Thyroid gland (tissue), 4 donors: ENCODE measurements at regions not wholly inside any gene's neighbourhood (a gene's known extent, or its start where the extent isn't known, plus 50 kb on each side); places are given as distances from the start of the nearest gene placed in this dataset.

Source experiments
- DNase-seq, 2 donors: peaks; one replicate each; pipeline ENCODE4 v3.0.0-alpha.2; 2019
- H3K27ac ChIP-seq, 3 donors: fragments of 200-600 bp; sonication (generic); 1 replicate in 2 of 3; 2 replicates in 1 of 3; pipeline ENCODE4 v1.5.1; 2016 to 2019; ENCODE audit warnings: mild to moderate bottlenecking in 1 of 3, moderate library complexity in 1 of 3
- H3K27me3 ChIP-seq: fragments of 200-600 bp; sonication (generic); one replicate; pipeline ENCODE4 v1.5.1; 2019
- H3K36me3 ChIP-seq, 2 donors: fragments of 200-600 bp; sonication (generic); one replicate each; pipeline ENCODE4 v1.5.1; 2016 to 2019
- H3K4me1 ChIP-seq, 2 donors: fragments of 200-600 bp; sonication (generic); one replicate each; pipeline ENCODE4 v1.5.1; 2017 to 2019
- H3K4me3 ChIP-seq, 3 donors: fragments of 200-600 bp; sonication (generic); replicated peaks in 1 of 3; 1 replicate in 2 of 3; 2 replicates in 1 of 3; pipeline ENCODE4 v1.5.1; 2016; ENCODE audit warnings: mild to moderate bottlenecking in 1 of 3
- H3K9me3 ChIP-seq: fragments of 200-600 bp; sonication (generic); one replicate; pipeline ENCODE4 v1.5.1; 2017
- POLR2A ChIP-seq, 2 donors: fragments of 450-650 bp; IDR thresholded peaks; one replicate each; pipeline ENCODE4 v1.6.1; 2017; ENCODE audit warnings: antibody characterized with exemption in 2 of 2, mild to moderate bottlenecking in 2 of 2, moderate library complexity in 1 of 2
- WGBS, 2 donors: methylation state at CpG; one replicate each; pipeline ENCODE4 v1.1.5; 2017; 5-methylcytosine and 5-hydroxymethylcytosine counted together
- intact Hi-C: fragments of 100-400 bp; cut with DNase I; formaldehyde crosslinking; loops from one replicate; pipeline ENCODE4 v1.15.1; 2023
- TF ChIP-seq, protein P1 (sequence below), 6 experiments: fragments of 200-600 bp in 3 of 6; fragments of 450-650 bp in 3 of 6; sonication (generic) in 3 of 6; IDR thresholded peaks; one replicate each; pipeline ENCODE4 v1.5.1; 2016 to 2019; ENCODE audit warnings: antibody characterized with exemption in 6 of 6, mild to moderate bottlenecking in 2 of 6, inconsistent platforms in 1 of 6, moderate library complexity in 1 of 6

DNA sequence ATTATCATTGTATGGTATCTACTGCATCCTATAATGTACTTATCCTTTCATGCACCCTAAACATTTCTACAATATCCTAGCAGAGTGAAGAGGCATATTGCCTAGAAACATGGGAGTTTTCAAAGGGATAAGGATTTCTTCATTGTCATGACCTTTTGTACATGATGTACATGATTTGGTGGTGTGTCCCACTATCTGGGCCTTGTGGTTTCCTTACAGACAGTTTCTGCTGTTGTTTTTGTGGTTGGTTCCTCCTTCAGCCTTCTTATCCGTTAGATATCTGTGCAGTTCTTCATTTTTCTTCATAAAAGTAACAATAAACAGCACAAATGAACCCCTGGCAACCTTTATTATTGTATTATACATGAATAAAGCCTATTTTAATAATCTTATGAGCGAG lies 70.4 kb upstream of the BACH1 start:
- H3K4me3 ChIP-seq: no peak overlapping the region
- intact Hi-C loops: no loop called here
- H3K36me3 ChIP-seq: no peaks in the 10 kb centered on the region
- no peaks in the 10 kb centered on the region for H3K9me3 ChIP-seq
- no peak for DNase-seq
- no peak overlapping the region for H3K27ac ChIP-seq
- TF ChIP-seq, protein P1, sequence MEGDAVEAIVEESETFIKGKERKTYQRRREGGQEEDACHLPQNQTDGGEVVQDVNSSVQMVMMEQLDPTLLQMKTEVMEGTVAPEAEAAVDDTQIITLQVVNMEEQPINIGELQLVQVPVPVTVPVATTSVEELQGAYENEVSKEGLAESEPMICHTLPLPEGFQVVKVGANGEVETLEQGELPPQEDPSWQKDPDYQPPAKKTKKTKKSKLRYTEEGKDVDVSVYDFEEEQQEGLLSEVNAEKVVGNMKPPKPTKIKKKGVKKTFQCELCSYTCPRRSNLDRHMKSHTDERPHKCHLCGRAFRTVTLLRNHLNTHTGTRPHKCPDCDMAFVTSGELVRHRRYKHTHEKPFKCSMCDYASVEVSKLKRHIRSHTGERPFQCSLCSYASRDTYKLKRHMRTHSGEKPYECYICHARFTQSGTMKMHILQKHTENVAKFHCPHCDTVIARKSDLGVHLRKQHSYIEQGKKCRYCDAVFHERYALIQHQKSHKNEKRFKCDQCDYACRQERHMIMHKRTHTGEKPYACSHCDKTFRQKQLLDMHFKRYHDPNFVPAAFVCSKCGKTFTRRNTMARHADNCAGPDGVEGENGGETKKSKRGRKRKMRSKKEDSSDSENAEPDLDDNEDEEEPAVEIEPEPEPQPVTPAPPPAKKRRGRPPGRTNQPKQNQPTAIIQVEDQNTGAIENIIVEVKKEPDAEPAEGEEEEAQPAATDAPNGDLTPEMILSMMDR (IDR thresholded peaks at IDR 0.05): no peak
- H3K27me3 ChIP-seq: no peaks in the 10 kb centered on the region
- H3K4me1 ChIP-seq: no peaks in the 10 kb centered on the region
- WGBS, 2 donors: 86 to 93% methylated on average over 2 of the region's 2 CpGs

DNA sequence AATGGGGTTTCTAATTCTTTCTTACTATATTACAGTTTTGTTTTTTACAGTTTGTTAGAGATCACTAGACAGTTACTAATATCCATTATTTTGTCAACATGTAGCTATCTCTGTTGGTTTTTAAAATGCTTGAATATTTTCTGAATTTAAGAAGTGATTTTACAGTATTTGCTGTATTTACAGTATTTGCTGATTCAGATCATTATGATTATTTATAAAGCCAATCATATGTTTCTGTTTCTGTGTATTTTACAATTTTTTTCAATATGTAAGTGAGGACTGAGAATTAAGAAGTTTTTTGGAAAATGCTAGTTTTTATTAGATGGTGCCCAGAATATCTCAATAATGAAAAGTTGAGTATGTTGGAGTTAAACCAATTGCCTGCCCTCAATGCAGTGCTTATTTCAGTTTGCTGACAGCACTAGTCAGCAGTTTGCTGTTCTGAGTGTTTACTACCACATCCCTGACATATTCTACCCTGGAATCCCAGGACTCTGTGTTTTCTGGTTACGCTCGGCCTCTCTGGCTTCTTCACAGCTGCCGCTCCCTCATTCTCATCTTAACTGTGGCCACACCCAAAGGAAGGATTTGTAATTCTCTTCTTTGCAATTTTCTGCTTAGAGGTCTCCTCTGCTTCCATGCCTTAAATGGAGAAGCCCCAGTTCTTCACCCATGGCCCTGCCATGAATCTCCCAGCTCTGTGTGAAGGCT lies 68.0 kb upstream of the BACH1 start:
- 81 to 91% methylated on average over 3 of the region's 3 CpGs for WGBS, 2 donors
- Histone ChIP-seq H3K36me3 (no peaks in the 10 kb centered on the region), H3K27ac (no peak overlapping the region), H3K4me3 (no peak overlapping the region), H3K9me3 (no peaks in the 10 kb centered on the region), H3K4me1 (no peaks in the 10 kb centered on the region), H3K27me3 (no peaks in the 10 kb centered on the region)
- intact Hi-C loops: no loop called here
- no peak for TF ChIP-seq POLR2A (IDR thresholded peaks at IDR 0.05)
- TF ChIP-seq, protein P1 (IDR thresholded peaks at IDR 0.05): no peak
- DNase-seq: no peak

DNA sequence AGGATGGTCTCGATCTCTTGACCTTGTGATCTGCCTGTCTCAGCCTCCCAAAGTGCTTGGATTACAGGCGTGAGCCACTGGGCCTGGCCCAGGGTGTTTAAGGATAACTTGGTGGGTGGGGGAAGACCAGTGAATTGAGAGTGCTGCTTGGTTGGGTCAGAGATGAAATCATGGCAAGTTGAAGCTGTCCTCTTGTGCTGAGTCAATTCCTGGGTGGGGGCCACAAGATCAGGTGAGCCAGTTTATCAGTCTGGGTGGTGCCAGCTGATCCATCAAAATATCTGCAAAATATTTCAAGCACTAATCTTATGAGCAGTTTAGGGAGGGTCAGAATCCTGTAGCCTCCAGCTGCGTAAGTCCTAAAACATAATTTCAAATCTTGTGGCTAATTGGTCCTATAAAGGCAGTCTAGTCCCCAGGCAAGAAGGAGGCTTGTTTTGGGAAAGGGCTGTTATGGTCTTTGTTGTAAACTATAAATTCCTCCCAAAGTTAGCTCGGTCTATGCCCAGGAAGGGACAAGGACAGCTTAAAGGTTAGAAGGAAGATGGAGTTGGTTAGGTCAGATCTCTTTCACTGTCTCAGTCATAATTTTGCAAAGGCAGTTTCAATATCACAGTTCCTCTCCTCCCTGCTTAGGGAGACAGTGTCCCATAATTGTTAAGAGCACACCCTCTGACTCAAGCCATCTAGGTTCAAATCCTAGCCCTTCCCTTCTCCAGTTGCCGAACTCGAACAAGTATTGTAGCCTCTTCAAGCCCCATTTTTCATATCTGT lies 66.8 kb upstream of the BACH1 start:
- H3K36me3 ChIP-seq: no peaks in the 10 kb centered on the region
- no peaks in the 10 kb centered on the region for H3K27me3 ChIP-seq
- WGBS, 2 donors: 94 to 95% methylated on average over 4 to 6 of the region's 6 CpGs
- DNase-seq: no peak
- no peak for TF ChIP-seq POLR2A (IDR thresholded peaks at IDR 0.05)
- TF ChIP-seq, protein P1 (IDR thresholded peaks at IDR 0.05): no peak
- no peak overlapping the region for H3K27ac ChIP-seq
- no peaks in the 10 kb centered on the region for H3K4me1 ChIP-seq
- no peaks in the 10 kb centered on the region for H3K9me3 ChIP-seq
- no peak overlapping the region for H3K4me3 ChIP-seq
- intact Hi-C loops: no loop called here

DNA sequence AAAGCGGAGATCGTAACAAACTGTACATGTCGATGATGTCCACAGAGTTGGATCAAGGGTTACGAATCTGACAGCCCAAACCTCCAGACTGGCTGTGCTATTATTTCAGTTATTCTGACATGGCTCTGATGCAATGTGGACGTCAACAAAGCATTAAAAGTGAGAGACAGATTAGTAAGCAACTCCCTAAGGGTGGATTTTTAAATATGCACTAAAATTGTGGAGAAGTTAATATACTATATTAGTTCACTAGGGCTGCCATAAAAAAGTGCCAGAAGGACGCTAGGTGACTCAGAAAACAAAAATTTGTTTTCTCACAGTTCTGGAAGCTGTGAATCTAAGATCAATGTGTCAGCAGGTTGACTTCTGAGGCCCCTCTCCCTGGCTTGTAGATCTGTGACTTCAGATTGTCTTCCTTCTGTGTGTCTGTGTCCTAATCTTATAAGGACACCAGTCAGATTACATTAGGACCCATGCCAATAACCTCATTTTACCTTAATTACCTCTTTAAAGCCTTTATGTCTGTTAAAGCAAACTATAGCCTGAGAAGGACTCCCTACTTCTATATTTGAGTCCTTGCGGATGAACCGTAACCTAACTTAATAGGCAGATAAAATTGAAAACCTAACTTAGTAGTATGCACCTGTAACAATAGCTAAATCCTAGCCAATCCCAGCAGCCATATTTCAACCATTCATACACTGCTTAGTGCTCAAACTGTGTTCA lies 66.0 kb upstream of the BACH1 start:
- 90 to 91% methylated on average over 8 of the region's 8 CpGs for WGBS, 2 donors
- Histone ChIP-seq H3K27me3 (no peaks in the 10 kb centered on the region), H3K4me1 (peaks cover 0 to 4% of the 10 kb centered on the region in 2 donors), H3K4me3 (no peak overlapping the region), H3K27ac (no peak overlapping the region), H3K36me3 (no peaks in the 10 kb centered on the region), H3K9me3 (no peaks in the 10 kb centered on the region)
- no peak for DNase-seq
- TF ChIP-seq, protein P1 (IDR thresholded peaks at IDR 0.05): no peak
- TF ChIP-seq POLR2A (IDR thresholded peaks at IDR 0.05): no peak
- intact Hi-C loops: no loop called here

DNA sequence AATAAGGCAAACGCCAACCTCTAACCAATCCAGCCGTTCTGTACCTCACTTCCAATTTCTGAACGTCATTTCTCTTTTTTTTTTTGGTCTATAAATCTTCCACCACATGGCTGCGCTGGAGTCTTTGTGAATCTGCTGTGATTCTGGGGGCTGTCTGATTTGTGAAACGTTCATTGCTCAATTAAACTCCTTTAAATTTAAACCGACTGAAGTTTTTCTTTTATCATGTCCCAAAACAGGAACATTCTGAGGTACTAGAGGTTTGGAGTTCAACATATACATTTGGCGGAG lies 65.5 kb upstream of the BACH1 start:
- Histone ChIP-seq H3K36me3 (no peaks in the 10 kb centered on the region), H3K27ac (no peak overlapping the region), H3K9me3 (no peaks in the 10 kb centered on the region), H3K4me1 (peaks cover 0 to 4% of the 10 kb centered on the region in 2 donors), H3K4me3 (no peak overlapping the region), H3K27me3 (no peaks in the 10 kb centered on the region)
- intact Hi-C loops: no loop called here
- no peak for TF ChIP-seq POLR2A (IDR thresholded peaks at IDR 0.05)
- TF ChIP-seq, protein P1 (IDR thresholded peaks at IDR 0.05): no peak
- WGBS, 2 donors: 73 to 76% methylated on average over 7 of the region's 7 CpGs
- DNase-seq: no peak
